Erythroblast (primary cell): ENCODE measurements at regions not wholly inside any gene's neighbourhood (a gene's known extent, or its start where the extent isn't known, plus 50 kb on each side); places are given as distances from the start of the nearest gene placed in this dataset.

Source experiments
- DNase-seq, 2 experiments: peaks; one replicate each; lab custom pipeline; 2025; lab: John Stamatoyannopoulos, UW
- GATA1 ChIP-seq: IDR thresholded peaks from 2 replicates; pipeline ENCODE4 v1.6.1; 2011; ENCODE audit warnings: low read depth, mild to moderate bottlenecking, control low read depth, low read length, moderate library complexity
- POLR2A ChIP-seq: IDR thresholded peaks from 2 replicates; pipeline ENCODE4 v1.6.1; 2011; ENCODE audit warnings: mild to moderate bottlenecking, low read length

DNA sequence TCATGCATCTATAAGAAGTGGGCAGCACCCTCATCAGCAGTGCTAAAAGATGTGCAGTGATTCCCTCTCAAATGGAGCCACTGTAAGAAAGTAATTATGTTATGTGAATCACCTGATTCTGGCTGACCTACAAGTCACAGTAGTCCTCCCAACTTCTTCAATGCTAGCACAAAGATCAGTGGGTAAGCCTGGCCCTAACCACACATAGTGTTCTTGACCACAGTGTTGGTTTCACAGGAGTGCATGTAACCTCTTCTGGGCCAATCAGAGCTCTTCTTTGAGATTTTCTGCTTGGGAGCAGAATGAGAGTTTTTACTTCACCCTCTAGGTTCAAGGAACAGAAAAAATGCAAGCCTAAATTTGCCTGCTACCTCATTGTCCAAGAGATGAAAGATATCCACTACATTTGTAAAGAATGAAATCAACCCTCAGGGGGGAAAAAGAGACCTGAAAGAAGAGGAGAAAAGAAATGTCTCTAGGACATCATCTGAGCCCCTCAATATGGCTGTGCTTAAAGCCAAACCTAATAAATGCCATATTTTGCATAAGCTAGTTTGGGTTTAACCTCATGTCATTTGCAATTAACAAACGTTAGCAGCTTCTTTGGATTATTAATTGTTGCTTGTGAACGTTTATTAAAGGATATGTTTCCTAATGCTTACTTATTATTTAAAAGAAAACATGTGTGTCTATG, 65.3 kb upstream of the ADRB2 start:
- no peak for TF ChIP-seq POLR2A
- no peak for TF ChIP-seq GATA1
- DNase-seq: no peak

DNA sequence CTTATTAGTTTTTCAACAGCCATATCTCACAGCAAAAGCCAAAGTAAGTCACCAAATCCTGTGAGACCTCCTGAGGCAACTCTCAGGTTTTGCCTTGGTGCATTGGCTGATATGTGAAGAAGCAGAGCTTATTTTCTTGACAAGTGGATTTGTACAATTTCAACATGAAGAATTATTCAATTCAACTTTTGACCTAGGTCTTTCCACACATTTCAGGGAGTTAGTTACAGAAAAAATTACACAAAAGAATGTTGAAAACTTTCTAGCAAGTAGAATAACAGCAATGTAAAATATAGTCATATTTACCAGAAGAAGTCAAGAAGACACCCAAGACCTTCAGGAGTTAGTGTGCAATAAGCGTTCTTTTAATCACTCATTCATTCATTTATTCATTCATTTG, 62.4 kb upstream of the ADRB2 start:
- TF ChIP-seq POLR2A: no peak
- TF ChIP-seq GATA1: no peak
- no peak for DNase-seq

DNA sequence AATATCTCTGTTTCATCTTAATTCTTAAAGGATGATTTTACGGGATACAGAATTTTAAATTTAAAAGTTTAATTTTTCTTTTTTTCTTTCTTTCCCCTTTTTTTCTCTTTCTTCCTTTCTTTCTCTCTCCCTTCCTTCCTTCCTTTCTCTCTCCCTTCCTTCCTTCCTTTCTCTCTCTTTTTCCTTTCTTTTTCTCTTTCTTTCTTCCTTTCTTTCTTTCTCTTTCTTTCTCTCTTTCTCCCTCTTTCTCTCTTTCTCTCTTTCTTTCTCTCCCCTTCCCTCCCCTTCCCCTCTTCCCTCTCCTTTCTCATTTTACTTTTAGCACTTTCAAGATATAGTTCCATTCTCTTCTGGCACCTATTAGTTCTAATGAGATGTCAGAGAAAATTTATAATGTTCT, 61.4 kb upstream of the ADRB2 start:
- no peak for DNase-seq

DNA sequence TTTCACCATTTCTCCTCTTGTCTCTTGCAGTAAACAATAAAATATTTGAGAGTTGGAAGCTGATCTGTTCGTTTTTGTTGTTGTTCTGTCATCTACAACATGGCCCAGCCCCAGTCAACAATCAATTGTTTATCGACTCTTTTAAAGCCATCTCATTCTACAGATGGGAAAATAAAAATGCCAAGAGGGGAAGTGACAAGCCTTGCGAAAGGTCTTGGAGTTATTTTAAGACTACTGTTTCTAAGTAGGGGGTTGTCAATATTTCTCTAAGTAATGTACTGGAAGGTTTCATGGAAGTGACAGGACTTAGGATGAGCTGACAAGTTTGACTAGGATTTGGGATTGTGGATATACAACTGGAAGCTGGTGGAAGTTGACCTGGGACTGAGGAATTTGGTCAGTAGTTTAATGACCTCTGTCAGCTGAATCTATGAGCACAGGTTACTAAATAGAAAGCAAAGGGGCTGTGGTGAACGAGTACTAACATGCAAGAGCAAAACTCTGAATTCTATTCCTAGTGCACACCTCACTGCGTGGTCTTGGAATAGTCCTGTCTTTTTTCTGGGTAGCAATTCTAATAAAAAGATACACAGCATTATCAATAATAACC, 57.5 kb upstream of the ADRB2 start:
- TF ChIP-seq GATA1: no peak
- TF ChIP-seq POLR2A: no peak
- DNase-seq: no peak

More for the DNA sequence above, 61.4 kb upstream of the ADRB2 start:
- TF ChIP-seq POLR2A: no peak
- no peak for TF ChIP-seq GATA1

DNA sequence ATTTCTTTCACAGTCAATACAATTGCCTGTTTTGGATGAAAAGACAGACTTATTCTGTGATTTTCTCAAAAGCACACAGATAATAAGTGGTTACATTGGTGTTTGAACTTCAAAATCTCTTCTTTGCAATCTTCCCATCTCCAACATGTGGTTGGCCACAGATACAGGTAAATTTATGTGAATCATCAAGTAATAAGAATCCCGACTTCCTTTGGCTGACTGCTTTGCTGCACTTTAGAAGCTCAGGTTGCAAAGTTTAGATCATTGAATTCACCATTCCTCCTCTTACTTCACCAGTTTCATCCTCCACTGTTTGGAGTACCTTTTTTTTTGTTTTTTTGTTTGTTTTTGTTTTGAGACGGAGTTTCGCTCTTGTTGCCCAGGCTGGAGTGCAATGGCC, 56.5 kb upstream of the ADRB2 start:
- no peak for TF ChIP-seq POLR2A
- TF ChIP-seq GATA1: no peak
- DNase-seq: no peak

DNA sequence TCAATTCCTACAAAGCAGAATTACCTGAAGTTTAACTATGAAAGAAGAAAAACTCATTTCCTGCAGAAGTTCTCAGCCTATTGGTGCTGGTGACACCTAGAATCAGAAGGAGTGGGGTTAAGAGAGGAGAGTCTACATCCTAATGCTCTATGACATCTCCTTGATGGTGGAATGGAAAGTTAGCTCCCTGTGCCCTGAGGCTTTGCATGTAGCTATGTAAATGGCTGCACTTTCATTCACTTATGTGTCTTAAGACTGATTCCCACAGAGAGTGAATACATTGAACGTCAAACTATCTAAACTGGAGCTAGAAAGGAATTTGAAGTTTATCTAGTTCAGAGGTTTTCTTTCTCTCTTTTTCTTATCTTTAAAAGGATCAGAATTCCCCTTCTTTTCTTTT, 52.1 kb upstream of the ADRB2 start:
- TF ChIP-seq POLR2A (no peak), GATA1 (no peak)
- no peak for DNase-seq

DNA sequence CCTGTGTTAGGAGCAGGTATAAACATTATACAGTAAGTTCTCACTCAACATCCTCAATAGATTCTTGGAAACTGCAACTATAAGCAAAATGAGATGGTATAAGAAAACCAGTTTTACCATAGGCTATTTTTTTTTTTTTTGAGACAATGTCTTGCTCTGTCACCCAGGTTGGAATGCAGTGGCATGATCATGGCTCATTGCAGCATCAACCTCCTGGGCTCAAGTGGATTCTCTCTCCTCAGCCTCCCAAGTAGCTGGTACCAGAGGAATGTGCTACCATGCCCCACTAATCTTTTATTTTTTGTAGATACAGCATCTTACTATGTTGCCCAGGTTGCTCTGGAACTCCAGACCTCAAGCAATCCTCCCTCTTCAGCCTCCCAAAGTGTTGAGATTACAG, 50.1 kb upstream of the ADRB2 start:
- no peak for TF ChIP-seq POLR2A
- TF ChIP-seq GATA1: no peak
- no peak for DNase-seq
